ENCODE measurements at regions not wholly inside any gene's neighbourhood (a gene's known extent, or its start where the extent isn't known, plus 50 kb on each side); places are given as distances from the start of the nearest gene placed in this dataset.

DNA sequence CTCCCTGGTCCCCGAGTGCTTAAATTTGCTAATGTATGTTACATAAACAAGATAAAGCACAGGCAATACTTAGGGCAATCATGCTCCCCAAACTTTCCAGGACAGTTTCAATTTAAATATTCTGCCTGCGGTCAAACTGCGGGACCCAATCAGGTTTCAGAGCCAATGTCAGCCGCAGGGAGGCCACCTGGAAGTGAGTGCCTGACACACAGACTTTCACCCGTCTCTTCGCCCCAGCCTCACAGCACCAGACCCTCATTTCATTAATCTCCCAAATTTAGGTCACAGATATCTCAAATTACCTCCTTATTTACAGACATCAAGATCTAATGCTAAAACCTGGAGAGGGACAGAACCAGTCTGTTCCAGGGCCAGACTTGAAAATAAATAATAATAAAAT lies 107.2 kb upstream of the ALDH1A3 start:
- TF ChIP-seq EZH2 (IDR thresholded peaks at IDR 0.05; ENCODE audit: borderline replicate concordance, low read depth, low read length, severe bottlenecking), result no peak
- TF ChIP-seq, protein P1, sequence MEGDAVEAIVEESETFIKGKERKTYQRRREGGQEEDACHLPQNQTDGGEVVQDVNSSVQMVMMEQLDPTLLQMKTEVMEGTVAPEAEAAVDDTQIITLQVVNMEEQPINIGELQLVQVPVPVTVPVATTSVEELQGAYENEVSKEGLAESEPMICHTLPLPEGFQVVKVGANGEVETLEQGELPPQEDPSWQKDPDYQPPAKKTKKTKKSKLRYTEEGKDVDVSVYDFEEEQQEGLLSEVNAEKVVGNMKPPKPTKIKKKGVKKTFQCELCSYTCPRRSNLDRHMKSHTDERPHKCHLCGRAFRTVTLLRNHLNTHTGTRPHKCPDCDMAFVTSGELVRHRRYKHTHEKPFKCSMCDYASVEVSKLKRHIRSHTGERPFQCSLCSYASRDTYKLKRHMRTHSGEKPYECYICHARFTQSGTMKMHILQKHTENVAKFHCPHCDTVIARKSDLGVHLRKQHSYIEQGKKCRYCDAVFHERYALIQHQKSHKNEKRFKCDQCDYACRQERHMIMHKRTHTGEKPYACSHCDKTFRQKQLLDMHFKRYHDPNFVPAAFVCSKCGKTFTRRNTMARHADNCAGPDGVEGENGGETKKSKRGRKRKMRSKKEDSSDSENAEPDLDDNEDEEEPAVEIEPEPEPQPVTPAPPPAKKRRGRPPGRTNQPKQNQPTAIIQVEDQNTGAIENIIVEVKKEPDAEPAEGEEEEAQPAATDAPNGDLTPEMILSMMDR (IDR thresholded peaks at IDR 0.05; ENCODE audit: borderline replicate concordance, extremely low read depth, low read length, poor library complexity, severe bottlenecking), result no peak
